KG1 (cell line): ENCODE measurements at regions not wholly inside any gene's neighbourhood (a gene's known extent, or its start where the extent isn't known, plus 50 kb on each side); places are given as distances from the start of the nearest gene placed in this dataset.

Experiments
- DNase-seq: peaks from one replicate; lab custom pipeline; 2025; lab: John Stamatoyannopoulos, UW

DNA sequence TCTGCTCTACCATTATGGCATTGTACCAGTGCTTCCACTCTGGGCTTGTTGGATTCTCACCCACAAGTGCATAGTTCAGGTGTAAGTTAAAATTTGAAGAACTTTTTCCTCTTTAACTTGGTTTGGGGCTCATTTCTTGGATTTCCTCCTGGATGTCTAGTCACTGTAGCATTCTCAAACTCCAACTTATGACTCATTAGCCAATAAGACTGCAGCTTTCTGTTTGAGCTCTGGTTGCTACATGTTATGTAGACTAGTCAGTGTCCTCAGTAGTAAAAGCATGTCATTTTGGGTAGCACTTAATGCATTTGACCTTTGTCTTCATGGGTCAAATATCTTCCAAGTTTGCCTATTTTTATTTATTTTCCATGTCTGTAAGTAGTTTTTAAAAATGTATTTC is 790.8 kb downstream of the BRINP1 start:
- DNase-seq, result no peak

DNA sequence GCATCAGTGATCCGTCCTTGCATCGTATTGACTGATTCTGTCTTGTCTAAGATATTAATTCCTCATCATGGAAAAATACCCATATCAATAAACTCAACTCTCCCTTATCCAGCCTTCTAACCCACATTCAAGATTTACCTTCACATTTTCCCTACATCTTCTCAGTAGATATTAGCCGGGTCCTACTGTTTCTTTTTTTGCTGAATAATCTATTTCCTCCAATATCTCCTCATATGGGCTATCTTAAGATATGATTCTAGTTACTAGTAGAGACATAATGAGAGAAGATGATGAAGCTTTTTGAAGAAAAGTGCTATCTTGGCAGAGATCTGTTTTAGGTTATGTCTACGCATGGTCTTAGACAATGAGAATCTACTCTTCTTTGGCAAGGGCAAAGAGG is 785.8 kb downstream of the BRINP1 start:
- DNase-seq, result no peak

DNA sequence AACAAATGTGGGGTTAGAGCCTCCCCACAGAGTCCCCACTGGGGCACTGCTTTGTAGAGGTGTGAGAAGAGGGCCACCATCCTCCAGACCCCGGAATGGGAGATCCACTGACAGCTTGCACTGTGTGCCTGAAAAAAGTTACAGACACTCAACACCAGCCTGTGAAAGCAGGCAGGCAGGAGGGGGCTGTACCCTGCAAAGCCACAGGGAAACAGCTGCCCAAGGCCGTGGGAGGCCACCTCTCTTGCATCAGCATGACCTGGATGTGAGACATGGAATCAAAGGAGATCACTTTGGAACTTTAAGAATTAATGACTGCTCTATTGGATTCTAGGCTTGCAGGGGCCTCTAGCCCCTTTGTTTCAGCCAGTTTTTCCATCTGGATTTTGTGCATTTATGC is 782.3 kb downstream of the BRINP1 start:
- no peak for DNase-seq

DNA sequence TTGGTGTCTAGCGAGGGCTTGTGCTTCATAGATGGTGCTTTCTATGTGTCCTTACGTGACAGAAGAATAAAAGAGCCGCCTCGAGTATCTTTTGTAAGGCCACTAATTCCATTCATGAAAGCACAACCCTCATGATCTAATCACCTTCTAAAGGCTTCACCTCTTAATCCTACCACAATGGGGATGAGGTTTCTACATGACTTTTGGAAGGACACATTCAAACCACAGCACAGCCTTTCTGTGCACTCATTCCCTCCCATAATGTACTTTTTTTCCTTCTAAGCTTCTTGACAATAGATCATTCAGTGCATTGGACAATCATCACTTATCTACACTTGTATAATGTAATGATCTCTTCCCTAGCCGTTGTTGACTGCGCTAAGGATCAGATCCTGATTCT is 774.8 kb downstream of the BRINP1 start:
- DNase-seq, result no peak

DNA sequence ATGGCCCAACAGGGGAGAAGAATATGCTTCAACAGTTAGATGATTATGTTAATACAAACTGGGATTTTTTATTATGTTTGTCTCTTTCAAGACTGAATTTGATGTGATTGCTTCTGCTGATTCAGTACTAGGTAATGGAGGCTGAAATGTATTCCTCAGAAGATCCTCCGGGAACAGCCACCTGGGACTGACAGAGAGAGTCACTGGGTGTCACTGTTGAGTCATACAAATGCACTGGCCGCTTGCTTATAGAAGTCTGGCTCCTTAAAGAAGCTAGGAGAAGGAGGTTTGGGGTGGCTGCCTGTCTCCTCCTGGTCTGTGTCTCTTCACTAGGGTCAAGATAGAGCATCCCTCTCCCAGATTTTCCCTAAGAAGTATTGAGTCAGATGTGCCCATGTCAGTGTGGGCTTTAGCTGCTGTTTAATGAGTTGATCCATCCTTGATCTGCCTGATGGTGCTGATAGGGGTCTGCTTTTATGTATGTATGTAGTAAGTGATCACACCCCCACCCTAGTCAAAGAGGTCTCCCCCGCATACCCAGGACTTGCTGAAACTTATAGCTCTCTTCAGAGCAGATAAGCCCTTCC is 773.4 kb downstream of the BRINP1 start:
- DNase-seq, result no peak

DNA sequence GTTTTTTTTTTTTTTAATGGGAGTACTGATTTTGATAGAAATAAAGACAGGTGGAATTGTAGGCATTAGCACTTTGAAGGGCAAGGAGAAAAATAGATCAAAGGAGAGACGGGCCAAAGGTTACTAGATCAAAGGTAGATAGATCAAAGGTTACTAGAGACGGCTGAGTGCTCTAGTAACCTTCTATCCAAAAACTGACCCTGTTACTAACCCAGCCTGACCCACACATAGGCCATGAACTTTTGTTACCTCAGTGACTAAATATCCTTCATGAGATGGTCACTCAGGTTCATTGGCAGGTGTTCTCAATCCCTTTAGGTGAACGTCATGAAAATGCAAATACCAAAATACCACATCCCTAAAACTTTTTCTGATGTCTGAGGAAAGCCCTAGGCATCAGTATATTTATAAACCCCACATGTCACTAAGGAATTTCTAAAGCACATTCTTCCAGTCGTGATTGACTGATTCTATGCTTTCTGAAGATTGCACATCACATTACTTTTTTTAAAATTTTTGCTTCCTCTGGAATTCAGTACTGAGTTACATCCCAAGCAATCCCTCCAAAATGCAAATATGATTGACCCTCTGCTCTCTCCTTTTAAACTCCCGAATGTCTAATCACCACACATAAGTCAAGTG is 772.7 kb downstream of the BRINP1 start:
- no peak for DNase-seq

DNA sequence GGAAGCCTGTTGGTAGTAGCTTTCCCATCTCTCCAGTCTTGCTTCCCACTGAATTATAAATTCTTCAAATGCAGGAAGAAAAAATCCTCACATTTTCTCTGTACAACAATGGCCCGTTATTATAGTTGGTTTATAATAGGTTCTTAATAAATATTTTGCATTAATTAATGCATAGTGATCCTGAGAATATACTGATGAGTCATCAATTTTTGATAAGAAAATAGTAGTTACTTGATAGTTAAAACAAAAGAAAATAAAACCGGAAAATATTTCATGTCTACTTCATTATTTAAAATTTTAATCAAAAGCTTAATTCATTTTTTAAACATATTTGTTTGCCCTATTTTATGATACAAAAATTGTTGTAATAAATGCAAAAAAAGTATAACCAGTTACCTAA is 762.6 kb downstream of the BRINP1 start:
- DNase-seq, result no peak

DNA sequence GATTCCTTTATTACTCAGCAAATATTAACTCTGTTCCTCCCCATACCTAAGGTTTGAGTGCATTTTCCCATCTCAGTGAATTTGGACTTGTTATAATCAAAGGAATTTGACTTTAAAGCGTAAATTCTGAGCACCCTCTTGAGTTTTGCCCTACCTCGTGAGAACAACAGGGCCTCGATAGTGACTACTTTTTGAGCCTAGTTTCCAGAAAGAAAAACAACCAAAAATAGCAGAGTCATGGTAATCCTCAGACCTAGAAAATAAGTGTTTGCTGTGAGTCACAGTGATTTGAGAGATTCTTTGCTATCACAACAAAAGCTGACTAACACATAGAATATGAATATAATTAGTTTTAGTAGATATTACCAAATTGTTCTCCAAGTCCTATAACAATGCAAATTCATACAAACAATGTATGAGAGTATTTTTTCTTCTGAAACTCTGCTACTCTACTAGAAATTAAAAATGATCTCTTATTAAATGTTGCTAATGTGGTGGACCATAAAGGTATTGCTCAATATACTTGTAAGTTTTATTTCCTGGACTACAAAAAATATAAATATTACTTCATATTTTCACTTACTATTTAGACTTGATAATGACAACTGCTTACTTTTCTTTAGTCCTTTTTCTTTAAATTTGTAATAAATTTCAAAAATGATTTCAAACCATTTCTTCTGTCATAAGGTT is 759.7 kb downstream of the BRINP1 start:
- no peak for DNase-seq

DNA sequence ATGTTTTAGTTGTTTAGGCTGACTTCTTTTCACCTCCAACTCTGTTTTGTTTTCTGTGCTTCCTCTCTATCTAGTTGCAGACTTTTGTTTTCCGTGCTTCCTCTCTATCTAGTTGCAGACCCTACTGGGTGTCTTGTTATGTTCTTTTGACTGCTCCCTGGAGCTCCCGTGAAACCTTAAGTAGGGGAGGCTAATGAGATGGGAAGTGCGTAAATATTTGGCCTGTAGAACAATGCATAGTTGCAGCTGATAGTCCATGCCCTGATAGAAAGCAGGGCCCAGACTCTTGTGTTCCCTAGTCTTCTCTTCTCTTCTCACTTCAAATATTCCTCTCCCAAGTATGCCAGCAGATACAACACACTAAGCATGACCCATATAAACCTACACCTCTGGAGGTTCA is 757.0 kb downstream of the BRINP1 start:
- no peak for DNase-seq

DNA sequence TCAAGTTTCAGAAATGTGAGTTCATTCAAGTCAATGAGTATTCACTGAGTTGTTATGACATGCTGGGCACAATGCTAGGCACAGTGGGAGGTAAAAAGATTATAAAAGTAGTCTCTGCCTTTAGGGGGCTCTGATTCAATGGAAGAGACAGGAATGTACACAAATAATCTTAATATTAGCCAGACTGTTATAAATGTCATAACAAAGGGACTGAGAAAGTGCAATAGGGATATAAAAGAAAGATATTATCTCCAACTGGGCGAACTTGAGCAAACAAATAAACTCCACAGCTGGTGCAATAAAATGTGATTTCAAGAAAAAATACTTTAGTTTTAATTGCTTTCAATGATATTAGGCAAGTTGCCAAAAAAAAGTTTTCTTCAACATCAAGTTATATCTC is 755.2 kb downstream of the BRINP1 start:
- no peak for DNase-seq

DNA sequence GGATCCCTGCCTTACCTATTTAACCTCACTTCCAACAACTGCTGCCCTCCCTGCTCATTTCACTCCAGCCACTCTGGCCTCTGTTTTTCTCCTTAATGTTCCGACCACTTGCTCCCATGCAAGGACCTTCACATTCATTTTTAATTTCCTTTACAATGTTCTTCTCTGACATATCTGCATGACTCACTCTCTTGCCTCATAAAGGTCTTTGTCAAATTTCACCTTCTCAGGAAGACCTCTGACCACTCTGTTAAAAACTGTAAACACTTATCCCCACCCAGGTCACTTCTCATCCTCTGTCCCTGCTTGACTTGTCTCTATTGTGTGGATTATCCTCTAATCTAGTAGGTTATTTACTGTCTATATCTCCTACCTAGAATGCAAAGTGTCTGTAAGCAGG is 751.2 kb downstream of the BRINP1 start:
- no peak for DNase-seq

DNA sequence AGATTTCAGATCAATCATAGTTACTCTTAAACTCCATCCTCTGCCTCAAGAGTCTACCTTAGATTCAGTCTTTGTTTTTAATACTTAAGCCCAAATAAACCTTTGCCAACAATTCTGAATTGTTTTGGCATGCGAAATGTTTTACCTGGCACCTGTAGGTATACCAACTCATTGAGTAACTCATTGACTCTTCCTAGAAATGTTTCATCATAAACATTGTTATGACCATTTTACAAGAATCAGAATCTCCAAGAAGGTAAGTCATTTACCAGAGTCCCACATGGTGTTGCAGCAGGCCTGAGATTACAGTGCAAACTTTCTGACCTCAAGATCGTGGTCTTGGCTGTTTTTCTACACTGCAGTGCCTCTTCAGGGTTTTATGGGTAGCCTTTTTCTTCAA is 750.4 kb downstream of the BRINP1 start:
- DNase-seq, result no peak

DNA sequence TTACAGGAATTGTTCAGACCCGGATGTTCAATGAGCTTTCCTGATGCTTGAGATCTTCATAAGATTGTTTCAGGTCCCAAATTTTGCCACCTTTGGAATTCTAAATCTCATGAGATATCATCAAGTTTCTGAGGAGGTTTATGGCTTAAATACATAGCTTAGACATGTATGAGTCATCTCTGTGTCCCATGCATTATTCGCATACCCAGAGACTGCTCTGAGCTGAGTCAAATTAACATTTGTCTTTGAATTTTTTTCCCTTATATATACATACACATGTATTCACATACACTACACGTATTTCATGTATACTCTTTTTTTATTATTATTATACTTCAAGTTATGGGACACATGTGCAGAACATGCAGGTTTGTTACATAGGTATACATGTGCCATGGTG is 744.6 kb downstream of the BRINP1 start:
- no peak for DNase-seq

DNA sequence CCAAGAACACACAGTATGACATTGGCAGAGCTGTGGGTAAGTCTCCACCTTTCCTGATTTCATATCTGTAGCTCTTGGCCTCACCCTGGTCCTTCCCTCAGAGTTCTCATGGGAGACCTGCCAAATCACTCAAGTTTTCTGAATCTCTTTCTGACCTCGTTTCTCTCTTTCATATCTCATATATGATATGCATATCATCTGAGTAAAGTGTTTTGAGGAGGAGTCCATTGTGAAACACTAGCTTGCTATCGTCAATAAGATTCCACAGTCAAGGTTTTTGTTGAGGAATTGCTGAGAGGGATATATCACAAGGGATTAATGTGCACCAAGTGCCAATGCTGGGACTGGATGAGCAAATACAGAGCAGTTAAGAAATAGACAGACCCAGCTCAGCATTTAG is 739.2 kb downstream of the BRINP1 start:
- no peak for DNase-seq

DNA sequence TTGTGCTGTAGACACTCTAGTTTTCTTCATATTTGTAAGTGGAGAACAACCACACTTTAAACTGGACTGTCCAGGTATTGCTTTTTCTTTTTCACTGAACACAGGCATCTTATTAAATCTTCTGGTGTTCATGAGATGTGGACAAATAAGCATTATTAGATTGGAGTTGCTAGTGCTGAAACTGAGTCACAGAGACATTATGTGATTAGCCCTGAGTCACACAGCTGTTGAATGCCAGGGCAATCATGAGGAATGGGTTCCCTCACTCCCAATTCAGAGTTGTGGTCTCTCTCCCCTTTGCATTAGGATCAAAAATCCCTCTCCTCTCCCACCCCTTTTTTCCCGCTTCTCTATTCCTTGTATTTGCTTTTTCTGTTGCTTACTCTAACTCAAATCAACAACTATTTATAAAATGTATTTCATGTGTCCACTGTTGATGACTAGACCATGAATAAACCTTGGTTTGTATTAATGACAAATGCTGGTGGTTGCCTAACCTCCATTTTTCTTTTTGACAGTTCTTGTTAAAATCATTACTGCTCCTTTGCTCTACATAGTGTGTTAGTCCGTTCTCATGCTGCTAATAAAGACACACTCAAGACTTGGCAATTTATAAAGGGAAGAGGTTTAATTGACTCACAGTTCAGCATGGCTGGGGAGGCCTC is 738.2 kb downstream of the BRINP1 start:
- DNase-seq, result no peak

DNA sequence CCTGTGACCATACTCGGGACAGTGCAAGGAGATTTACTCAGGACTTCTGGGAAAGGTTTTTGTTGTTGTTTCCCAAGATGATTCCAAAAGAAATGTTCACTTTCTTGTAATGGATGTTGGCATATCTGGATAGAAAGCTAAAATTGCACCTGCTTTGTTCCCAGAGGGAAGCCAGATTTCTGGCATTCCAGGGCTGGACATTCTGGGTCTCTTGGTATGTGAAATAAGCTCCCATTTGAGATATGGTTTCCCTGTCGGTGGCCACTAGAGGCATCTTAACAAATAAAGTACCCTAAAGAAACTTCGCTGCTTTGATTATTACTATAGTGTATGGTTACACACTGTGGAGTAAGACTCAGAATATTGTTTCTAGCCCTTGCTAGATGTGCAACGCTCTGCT is 737.3 kb downstream of the BRINP1 start:
- DNase-seq, result no peak

DNA sequence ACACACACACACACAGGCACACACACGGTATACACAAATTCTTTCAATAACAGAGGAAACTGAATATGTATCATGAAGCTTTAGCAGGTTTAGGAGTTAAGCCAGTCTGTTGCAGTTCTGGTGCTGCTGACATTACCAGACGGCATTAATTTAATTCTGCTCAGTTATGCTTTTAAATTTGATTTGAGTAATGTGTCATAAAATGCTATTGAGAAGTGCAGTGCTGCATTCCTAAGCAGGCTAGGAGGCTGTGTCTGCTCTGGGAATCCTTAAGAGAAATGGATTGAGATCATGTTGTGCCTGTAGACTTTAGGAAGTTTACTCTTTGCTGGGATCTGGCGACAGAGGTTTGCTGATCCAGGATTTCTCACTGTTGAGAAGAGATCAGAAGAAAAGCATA is 733.8 kb downstream of the BRINP1 start:
- no peak for DNase-seq

DNA sequence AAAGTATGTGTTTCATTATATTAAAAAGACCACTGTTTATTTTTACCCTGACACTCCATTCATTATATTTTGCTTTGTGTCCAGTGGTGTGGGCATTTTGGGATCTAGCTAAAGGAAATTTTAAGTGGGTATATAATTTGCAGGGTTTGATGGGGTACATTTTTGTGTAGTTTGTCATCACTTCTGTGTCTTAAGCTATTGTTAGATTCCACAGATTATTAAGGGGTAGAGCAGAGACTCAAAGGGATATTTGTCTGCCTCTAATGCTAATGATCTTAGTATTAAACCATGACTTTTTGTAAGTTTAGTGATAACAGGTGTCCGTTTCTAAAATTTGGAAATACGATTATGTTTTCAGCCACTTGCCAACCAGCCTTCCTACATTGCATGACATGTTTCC is 731.6 kb downstream of the BRINP1 start:
- DNase-seq, result no peak

DNA sequence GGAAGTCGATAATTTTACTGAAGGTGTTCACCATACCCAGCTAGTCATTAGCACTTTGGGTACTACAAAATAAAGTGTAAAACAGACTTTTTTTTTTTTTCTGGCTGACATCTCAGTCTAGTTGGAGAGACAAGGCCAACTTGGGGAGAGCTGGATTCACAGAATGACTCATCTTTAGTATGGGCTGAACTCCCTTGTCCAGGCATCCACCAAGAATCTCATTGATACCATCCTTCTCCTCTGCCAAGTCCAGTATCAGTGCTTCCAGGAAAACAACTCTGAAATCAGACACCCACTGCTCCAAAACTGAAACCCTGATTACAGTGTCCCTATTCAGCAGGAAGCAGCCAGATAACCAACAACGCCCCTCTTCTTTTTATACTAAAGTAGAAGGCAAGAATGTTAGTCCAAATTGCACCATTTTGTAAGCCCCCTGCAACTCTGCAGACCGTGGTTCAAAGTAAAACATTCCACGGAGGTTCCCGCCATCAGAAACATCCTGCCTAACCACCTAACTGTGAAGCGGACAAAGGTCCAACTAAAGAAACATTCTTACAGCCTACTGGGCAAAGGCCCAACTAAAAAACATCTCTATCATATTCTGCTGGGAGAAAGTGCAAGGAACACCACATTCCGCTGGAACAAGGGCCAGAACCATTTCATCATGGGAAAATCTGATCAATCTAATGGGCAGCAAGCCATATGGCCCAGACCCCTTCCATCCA is 728.2 kb downstream of the BRINP1 start:
- DNase-seq, result no peak

DNA sequence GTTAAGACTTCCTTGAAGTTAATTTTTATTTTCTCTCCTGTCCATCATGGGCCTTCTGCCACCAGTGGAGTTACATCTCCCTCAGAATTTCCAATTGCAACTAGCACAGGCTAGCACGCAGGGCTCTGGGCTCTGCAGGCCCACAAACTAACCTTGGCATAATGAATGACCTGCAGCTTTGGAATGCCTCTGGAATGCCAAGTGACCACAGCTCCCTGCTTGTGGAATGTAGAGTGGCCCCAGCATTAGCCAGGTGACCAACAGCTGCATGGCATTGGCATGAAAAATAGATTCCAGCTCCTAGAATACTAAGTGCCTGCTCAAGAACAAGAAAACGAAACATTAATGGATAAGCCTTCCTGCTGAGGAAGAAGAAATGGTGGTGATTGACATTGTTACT is 726.1 kb downstream of the BRINP1 start:
- DNase-seq, result no peak

DNA sequence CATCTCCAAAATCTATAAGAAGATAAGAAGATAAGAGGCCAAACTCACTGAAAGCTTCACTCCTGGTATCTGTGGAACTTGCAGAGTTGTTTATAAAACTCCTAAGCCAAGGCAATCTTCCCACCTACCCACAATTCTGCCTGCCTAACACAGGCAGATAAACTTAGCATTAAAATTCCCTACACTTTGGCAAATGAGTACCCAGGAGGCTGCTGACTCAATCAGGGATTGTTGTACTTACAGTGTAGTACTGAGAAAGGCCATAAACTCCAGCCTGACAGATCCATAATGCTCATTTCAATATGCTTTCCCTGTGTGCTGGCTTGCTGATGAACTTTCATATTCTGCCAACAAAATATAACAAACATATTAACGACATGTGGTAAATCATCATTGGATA is 725.2 kb downstream of the BRINP1 start:
- DNase-seq, result no peak

DNA sequence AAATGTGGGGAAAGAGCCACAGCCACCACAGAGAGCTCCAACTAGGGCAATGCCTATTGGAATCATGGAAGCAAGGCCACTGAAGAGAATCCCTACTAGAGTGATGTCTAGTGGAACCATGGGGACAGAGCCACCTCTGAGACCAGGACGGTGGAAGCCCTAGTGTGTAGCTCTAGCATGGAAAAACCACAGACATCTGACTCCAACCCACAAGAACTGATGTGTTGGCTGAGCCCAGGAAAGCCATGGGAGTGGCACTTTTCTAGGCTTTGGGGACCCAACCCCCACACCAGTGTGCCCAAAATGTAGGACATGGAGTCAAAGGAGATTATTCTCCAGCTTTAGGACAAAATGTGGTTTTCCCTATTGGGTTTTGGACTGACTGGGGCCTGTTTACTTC is 721.9 kb downstream of the BRINP1 start:
- DNase-seq, result no peak

DNA sequence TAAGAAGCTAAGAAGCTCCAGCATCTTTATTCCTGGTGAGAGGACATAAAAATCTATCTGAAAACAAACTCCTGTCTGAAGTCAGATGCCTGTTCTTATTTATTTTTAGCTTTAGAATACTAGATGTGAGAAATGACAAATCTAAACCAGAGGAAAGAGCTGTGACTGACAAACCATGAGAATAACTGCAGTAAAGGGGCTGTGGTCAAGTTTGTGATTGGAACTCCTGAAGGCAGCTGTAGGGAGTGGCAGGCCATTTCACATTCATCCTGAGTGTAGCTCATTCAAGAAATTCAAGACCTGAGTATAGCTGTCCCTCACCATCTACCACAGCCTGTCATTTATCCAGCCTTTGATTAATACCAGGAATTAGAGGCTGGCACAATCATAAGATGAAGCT is 718.8 kb downstream of the BRINP1 start:
- no peak for DNase-seq
